ENCODE measurements at regions not wholly inside any gene's neighbourhood (a gene's known extent, or its start where the extent isn't known, plus 50 kb on each side); places are given as distances from the start of the nearest gene placed in this dataset.

GRCh38 chr18:2114289-2114688 lies 457.0 kb downstream of the METTL4 start:
- Histone ChIP-seq H3K79me2 (ENCODE audit: low read length) (no peaks in the 10 kb centered on the region), H2AFZ (ENCODE audit: low read length) (no peak overlapping the region)

GRCh38 chr18:2114765-2115164 lies 456.5 kb downstream of the METTL4 start:
- Histone ChIP-seq H2AFZ (ENCODE audit: low read length) (no peak overlapping the region), H3K79me2 (ENCODE audit: low read length) (no peaks in the 10 kb centered on the region), H3K9me3 (replicated peaks; ENCODE audit: insufficient read depth, low read length) (no peaks in the 10 kb centered on the region), H3K4me2 (ENCODE audit: low read depth, low read length) (no peak overlapping the region), H3F3A (ENCODE audit: insufficient read depth, low read length) (no peaks in the 10 kb centered on the region), H3K36me3 (replicated peaks; ENCODE audit: insufficient read depth, low read length) (no peaks in the 10 kb centered on the region), H3K9ac (ENCODE audit: low read length) (no peak overlapping the region), H3K9me2 (replicated peaks; ENCODE audit: insufficient read depth, low read length) (no peaks in the 10 kb centered on the region), H3K4me3 (ENCODE audit: low read length) (no peak overlapping the region), H3K27me3 (replicated peaks; ENCODE audit: insufficient read depth, low read length) (no peaks in the 10 kb centered on the region), H3K4me1 (ENCODE audit: low read length) (no peaks in the 10 kb centered on the region), H3K27ac (ENCODE audit: low read length) (no peak overlapping the region), H4K20me1 (ENCODE audit: insufficient read depth, low read length) (no peaks in the 10 kb centered on the region)
- no peak for DNase-seq
- TF ChIP-seq EZH2 (optimal IDR thresholded peaks at IDR 0.05; ENCODE audit: low read depth, low read length) (no peak), EZH2phosphoT487 (IDR thresholded peaks at IDR 0.05; ENCODE audit: low read length) (no peak), CTCF (IDR thresholded peaks at IDR 0.05; ENCODE audit: low read length) (no peak)

More at GRCh38 chr18:2114289-2114688, 457.0 kb downstream of the METTL4 start:
- H3K9ac ChIP-seq (ENCODE audit: low read length) = no peak overlapping the region
- DNase-seq = no peak
- H4K20me1 ChIP-seq (ENCODE audit: insufficient read depth, low read length) = no peaks in the 10 kb centered on the region
- no peak overlapping the region for H3K4me3 ChIP-seq (ENCODE audit: low read length)
- TF ChIP-seq EZH2phosphoT487 (IDR thresholded peaks at IDR 0.05; ENCODE audit: low read length) (no peak), EZH2 (optimal IDR thresholded peaks at IDR 0.05; ENCODE audit: low read depth, low read length) (no peak), CTCF (IDR thresholded peaks at IDR 0.05; ENCODE audit: low read length) (no peak)
- no peaks in the 10 kb centered on the region for H3K4me1 ChIP-seq (ENCODE audit: low read length)
- H3F3A ChIP-seq (ENCODE audit: insufficient read depth, low read length) = no peaks in the 10 kb centered on the region
- no peaks in the 10 kb centered on the region for H3K27me3 ChIP-seq (replicated peaks; ENCODE audit: insufficient read depth, low read length)
- no peaks in the 10 kb centered on the region for H3K36me3 ChIP-seq (replicated peaks; ENCODE audit: insufficient read depth, low read length)
- H3K27ac ChIP-seq (ENCODE audit: low read length) = no peak overlapping the region
- no peaks in the 10 kb centered on the region for H3K9me2 ChIP-seq (replicated peaks; ENCODE audit: insufficient read depth, low read length)
- H3K9me3 ChIP-seq (replicated peaks; ENCODE audit: insufficient read depth, low read length) = no peaks in the 10 kb centered on the region
- no peak overlapping the region for H3K4me2 ChIP-seq (ENCODE audit: low read depth, low read length)

GRCh38 chr18:2121224-2121623 lies 450.1 kb downstream of the METTL4 start:
- H3K36me3 ChIP-seq (replicated peaks; ENCODE audit: insufficient read depth, low read length) = no peaks in the 10 kb centered on the region
- no peak for DNase-seq
- H3K27ac ChIP-seq (ENCODE audit: low read length) = no peak overlapping the region
- no peaks in the 10 kb centered on the region for H3K79me2 ChIP-seq (ENCODE audit: low read length)
- H3K9ac ChIP-seq (ENCODE audit: low read length) = no peak overlapping the region
- H3K4me1 ChIP-seq (ENCODE audit: low read length) = no peaks in the 10 kb centered on the region
- H3K4me2 ChIP-seq (ENCODE audit: low read depth, low read length) = no peak overlapping the region
- H3K4me3 ChIP-seq (ENCODE audit: low read length) = no peak overlapping the region
- H3F3A ChIP-seq (ENCODE audit: insufficient read depth, low read length) = no peaks in the 10 kb centered on the region
- no peaks in the 10 kb centered on the region for H3K9me3 ChIP-seq (replicated peaks; ENCODE audit: insufficient read depth, low read length)
- no peaks in the 10 kb centered on the region for H3K27me3 ChIP-seq (replicated peaks; ENCODE audit: insufficient read depth, low read length)
- no peaks in the 10 kb centered on the region for H3K9me2 ChIP-seq (replicated peaks; ENCODE audit: insufficient read depth, low read length)
- H2AFZ ChIP-seq (ENCODE audit: low read length) = no peak overlapping the region
- TF ChIP-seq EZH2 (optimal IDR thresholded peaks at IDR 0.05; ENCODE audit: low read depth, low read length) (no peak), CTCF (IDR thresholded peaks at IDR 0.05; ENCODE audit: low read length) (no peak), EZH2phosphoT487 (IDR thresholded peaks at IDR 0.05; ENCODE audit: low read length) (no peak)
- H4K20me1 ChIP-seq (ENCODE audit: insufficient read depth, low read length) = no peaks in the 10 kb centered on the region
